HG02973 (cell line): ENCODE measurements at regions not wholly inside any gene's neighbourhood (a gene's known extent, or its start where the extent isn't known, plus 50 kb on each side); places are given as distances from the start of the nearest gene placed in this dataset.

ENCODE experiments used
- ATAC-seq: cut with Tn5 transposase; IDR thresholded peaks from one replicate; pipeline ENCODE4 v1.9.1; 2021; ENCODE audit warnings: moderate library complexity; ENCODE audit not compliant: unreplicated experiment

GRCh38 chr16:62408760-62409159, 372.5 kb upstream of the CDH8 start:
- no peak for ATAC-seq

- ATAC-seq = no peak
These were observed 370.1 kb upstream of the CDH8 start for GRCh38 chr16:62406387-62406786.

- ATAC-seq = no peak
These were observed 368.8 kb upstream of the CDH8 start for GRCh38 chr16:62404842-62405611.

- no peak for ATAC-seq
These were observed 356.5 kb upstream of the CDH8 start for GRCh38 chr16:62392698-62393097.

GRCh38 chr16:62391940-62392339, 355.7 kb upstream of the CDH8 start:
- no peak for ATAC-seq

- no peak for ATAC-seq
These were observed 354.9 kb upstream of the CDH8 start for GRCh38 chr16:62391134-62391533.

- no peak for ATAC-seq
These were observed 354.0 kb upstream of the CDH8 start for GRCh38 chr16:62390214-62390613.

- no peak for ATAC-seq
These were observed 350.2 kb upstream of the CDH8 start for GRCh38 chr16:62386411-62386810.

- ATAC-seq = no peak
These were observed 347.7 kb upstream of the CDH8 start for GRCh38 chr16:62383941-62384340.

- no peak for ATAC-seq
These were observed 334.2 kb upstream of the CDH8 start for GRCh38 chr16:62370445-62370844.

- no peak for ATAC-seq
These were observed 327.3 kb upstream of the CDH8 start for GRCh38 chr16:62363501-62363900.

- ATAC-seq = no peak
These were observed 317.1 kb upstream of the CDH8 start for GRCh38 chr16:62353355-62353754.

GRCh38 chr16:62342216-62342615, 306.0 kb upstream of the CDH8 start:
- ATAC-seq = no peak

GRCh38 chr16:62335356-62335755, 299.1 kb upstream of the CDH8 start:
- no peak for ATAC-seq

- ATAC-seq = no peak
These were observed 285.4 kb upstream of the CDH8 start for GRCh38 chr16:62321606-62322005.

GRCh38 chr16:62298600-62298999, 262.4 kb upstream of the CDH8 start:
- no peak for ATAC-seq

- ATAC-seq = no peak
These were observed 258.2 kb upstream of the CDH8 start for GRCh38 chr16:62294213-62294972.

- no peak for ATAC-seq
These were observed 252.9 kb upstream of the CDH8 start for GRCh38 chr16:62288990-62289629.

- ATAC-seq = no peak
These were observed 244.3 kb upstream of the CDH8 start for GRCh38 chr16:62280506-62280905.

GRCh38 chr16:62277942-62278341, 241.7 kb upstream of the CDH8 start:
- no peak for ATAC-seq

- ATAC-seq = no peak
These were observed 240.4 kb upstream of the CDH8 start for GRCh38 chr16:62276637-62277036.

- no peak for ATAC-seq
These were observed 235.8 kb upstream of the CDH8 start for GRCh38 chr16:62272035-62272434.
